GM23248 (cell line): ENCODE measurements at regions not wholly inside any gene's neighbourhood (a gene's known extent, or its start where the extent isn't known, plus 50 kb on each side); places are given as distances from the start of the nearest gene placed in this dataset.

Experiments
- EZH2 ChIP-seq: fragments of 200-600 bp; sonication (generic); IDR thresholded peaks from 2 replicates; pipeline ENCODE4 v1.6.1; 2018; ENCODE audit warnings: antibody characterized with exemption, mild to moderate bottlenecking; ENCODE audit not compliant: insufficient read depth, poor library complexity, severe bottlenecking
- EZH2phosphoT487 ChIP-seq: fragments of 200-600 bp; sonication (generic); IDR thresholded peaks from 2 replicates; pipeline ENCODE4 v1.6.1; 2018; ENCODE audit warnings: antibody characterized with exemption, moderate library complexity, mild to moderate bottlenecking, low read depth; ENCODE audit not compliant: insufficient read depth

- TF ChIP-seq EZH2 (no peak), EZH2phosphoT487 (no peak)
Observed at GRCh38 chr5:68071736-68072135, 143.8 kb upstream of the PIK3R1 start.
